CD4-positive, alpha-beta T cell treated with Interferon gamma for 1 hour (primary cell): ENCODE measurements at regions not wholly inside any gene's neighbourhood (a gene's known extent, or its start where the extent isn't known, plus 50 kb on each side); places are given as distances from the start of the nearest gene placed in this dataset.

Source experiments
- DNase-seq: peaks from one replicate; pipeline ENCODE4 v3.0.0-alpha.2; 2020

GRCh38 chr1:99170516-99170915, 93.8 kb upstream of the PLPPR4 start:
- no peak for DNase-seq

- DNase-seq = no peak
Observed at GRCh38 chr1:99171184-99171813, 93.0 kb upstream of the PLPPR4 start.

DNA sequence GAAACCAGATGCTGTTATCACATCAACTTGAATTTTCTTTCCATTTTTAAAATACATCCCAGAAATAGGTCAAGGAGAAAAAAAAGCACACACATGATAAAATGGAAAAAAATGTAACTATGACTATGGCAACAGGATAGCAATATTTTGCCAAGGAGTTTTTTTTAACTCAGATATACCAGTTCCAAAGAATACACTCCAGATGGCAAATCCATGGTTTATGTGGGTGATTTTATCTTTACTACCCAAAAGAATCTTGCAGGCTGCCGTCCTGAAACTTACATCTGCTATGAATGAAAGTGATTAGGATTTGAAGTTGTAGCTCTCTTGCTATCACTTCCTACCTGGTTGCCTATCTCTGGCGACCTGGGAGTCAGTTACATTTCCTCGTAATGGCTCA, 91.0 kb upstream of the PLPPR4 start:
- no peak for DNase-seq

- no peak for DNase-seq
Observed at GRCh38 chr1:99173900-99174299, 90.4 kb upstream of the PLPPR4 start.

DNA sequence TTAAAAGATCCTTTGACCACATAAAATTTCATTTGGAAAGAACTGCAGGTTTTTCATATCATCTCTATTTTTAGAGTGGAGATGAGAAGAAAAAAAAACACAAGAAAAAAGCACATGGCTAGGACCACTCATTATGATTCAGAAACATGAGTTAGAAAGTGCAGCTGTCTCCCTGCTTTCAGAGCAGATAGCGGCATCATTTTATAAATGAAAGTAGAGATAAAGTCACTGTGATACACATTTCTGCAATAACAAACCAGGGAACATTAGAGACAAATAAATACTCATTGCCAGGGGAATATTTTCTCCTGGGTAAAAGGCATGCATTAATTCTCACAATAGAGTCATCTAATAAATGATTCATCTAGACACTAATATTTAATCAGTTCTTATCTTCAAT, 87.5 kb upstream of the PLPPR4 start:
- DNase-seq = no peak

GRCh38 chr1:99177465-99177864, 86.8 kb upstream of the PLPPR4 start:
- no peak for DNase-seq

DNA sequence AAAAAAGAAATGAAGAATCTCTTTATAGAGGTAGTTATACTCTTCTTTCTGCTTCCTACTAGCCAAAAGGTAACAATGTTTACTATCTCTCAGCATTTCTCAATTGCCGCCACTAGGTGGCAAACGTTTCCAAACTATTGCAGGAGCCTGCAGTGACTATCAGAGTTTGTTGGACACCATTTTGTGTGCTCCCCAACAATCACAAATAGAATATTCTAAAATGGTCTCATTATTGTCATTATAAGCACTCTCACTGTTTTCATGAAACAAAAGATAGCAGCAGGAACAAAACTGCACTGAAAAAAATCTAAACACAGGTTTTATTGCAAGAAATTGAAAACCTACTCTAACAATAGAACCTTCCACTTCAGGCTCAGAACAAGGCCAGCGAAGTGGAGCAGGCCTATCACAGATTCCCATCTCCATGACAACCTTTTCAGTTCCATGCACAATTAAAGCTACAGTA, 83.9 kb upstream of the PLPPR4 start:
- peak; percentile 38 for DNase-seq

DNA sequence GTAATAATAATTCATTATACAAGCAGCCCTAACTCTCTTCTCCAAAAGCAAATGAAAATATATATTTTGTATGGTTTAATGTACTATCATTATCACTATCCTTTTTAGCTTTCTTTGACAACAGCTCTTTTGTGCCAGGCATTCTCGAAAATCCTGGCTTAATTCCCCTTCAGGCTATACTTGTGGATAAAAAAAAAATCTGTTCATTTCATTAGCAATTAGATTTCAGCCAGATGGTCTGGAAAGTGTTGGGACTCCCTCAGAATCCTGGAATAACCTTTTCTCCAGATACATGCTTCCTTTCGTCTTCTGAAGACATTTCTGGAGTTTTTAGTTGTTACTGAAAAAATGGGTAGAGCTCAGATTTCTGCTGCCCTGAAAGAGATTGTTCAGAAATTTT, 83.4 kb upstream of the PLPPR4 start:
- DNase-seq = no peak

DNA sequence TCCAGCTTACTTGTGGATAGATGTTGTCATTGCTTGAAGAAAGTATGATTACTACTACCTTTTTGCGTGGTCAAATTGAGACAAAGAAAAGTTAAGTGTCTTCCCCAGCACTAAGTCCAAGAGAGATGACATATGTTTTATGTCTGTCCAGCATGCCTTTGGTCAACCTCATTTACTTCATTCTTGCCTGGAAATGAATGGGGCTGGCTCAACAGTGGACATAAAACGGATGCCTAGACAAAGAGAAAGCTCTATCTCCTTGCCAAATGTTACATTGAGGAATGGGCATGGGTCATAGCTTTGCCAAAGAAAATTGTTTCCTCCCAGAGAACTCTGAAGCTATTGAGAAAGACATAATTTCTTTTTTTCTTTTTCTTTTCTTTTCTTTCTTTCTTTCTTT, 82.4 kb upstream of the PLPPR4 start:
- DNase-seq = no peak

GRCh38 chr1:99185196-99185595, 79.1 kb upstream of the PLPPR4 start:
- no peak for DNase-seq

GRCh38 chr1:99193431-99193830, 70.9 kb upstream of the PLPPR4 start:
- DNase-seq = no peak

DNA sequence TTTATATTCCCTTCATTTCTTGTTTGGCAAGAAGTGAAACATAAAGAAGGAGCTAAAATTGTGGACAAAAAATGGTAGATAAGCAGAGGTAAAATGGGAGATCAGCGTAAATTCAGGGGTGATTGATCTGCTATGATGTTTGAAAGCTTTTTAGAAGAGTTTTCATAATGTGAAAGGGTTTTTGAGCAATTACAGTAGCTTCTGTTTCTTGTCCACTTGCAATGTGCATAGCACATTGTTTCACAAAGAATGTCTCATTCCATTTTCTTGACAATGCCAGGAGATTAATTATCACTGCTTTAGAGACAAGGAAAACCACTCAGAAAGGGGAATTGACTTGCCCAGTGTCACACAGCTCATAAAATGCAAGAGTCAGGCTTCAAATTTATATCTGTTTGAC, 65.9 kb upstream of the PLPPR4 start:
- no peak for DNase-seq

DNA sequence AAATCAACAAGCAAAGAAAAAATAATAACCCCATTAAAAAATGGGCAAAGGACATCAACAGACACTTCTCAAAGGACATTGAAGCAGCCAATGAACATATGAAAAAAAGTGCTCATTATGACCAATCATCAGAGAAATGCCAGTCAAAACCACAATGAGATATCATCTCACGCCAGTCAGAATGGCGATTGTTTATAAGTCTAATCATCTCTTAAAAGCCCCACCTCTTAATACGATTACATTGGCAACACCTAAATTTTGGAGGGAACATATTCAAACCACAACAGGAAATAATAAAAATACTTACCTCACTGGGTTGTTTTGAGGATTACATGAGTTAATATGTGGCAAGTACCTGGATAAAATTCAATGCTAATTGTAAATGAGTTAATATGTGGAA, 57.1 kb upstream of the PLPPR4 start:
- DNase-seq = no peak
